ENCODE measurements at regions not wholly inside any gene's neighbourhood (a gene's known extent, or its start where the extent isn't known, plus 50 kb on each side); places are given as distances from the start of the nearest gene placed in this dataset.

DNA sequence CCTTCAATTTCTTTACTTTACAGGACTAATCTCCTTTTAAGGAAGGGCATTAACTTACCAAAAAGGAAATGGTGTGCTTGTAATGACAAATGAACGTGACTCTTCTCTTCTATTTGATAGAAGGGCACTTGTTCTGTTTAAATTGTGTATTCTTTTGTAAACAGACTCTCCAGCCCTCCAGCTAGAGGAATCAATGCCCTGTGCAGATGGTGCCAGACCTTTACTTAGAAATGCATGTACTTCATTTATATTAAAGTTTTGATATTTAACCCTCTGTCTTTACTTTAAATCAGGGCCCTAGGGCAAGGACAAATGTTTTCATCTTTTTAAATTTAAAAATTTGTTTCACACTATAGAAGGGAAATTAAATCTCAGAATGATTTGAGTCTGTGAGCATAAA, 355.1 kb downstream of the GBE1 start:
- Histone ChIP-seq H3K36me3 (ENCODE audit: control insufficient read depth, insufficient read depth, low read length) (no peaks in the 10 kb centered on the region), H3K4me3 (ENCODE audit: low read depth, low read length) (no peak overlapping the region), H3K4me1 (ENCODE audit: control insufficient read depth, insufficient read depth, low read length) (peaks cover 10% of the 10 kb centered on the region; the same call in 1 of the 2 replicates), H3K27me3 (ENCODE audit: control insufficient read depth, insufficient read depth, low read length) (no peaks in the 10 kb centered on the region), H3K9me3 (ENCODE audit: control insufficient read depth, insufficient read depth, low read length) (no peaks in the 10 kb centered on the region), H3K27ac (ENCODE audit: low read depth, low read length) (no peak overlapping the region), H3K9ac (ENCODE audit: low read depth, low read length) (no peak overlapping the region)

DNA sequence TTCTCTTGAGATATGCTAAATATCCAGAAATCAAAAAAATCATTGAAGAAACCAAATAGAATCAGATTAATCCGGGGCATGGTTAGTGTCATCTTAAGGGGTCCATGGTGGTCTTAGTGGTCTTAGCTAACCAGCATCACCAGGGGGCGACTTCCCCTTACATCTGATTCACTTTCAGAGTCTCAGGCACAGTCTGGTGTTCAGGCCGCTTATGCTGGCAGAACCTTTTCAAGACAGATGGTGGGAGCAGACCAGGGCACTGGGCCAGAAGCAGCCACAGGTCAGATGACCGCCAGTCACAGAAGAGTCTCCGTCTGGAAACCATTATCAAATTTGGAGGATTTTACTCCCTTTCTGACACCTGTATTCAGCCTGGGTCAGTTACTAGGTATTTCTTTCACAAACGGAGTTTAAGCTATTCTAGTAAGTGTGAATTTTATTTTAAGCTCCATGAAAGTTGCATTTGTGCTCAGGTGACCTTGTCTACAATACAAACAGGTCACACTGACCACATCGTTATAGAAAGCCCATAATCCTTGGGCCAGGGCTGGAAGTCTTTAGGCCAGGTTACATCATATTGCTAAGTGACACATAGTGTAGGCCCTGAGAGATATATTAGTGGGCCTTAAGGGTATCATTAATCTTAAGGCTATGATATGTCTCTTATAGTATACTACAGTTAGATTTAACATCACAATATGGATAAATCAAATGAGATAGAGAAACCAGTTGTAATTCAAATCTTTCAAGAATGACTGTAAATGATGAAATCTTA, 365.5 kb downstream of the GBE1 start:
- Histone ChIP-seq H3K4me1 (ENCODE audit: control insufficient read depth, insufficient read depth, low read length) (no peaks in the 10 kb centered on the region), H3K9me3 (ENCODE audit: control insufficient read depth, insufficient read depth, low read length) (no peaks in the 10 kb centered on the region), H3K9ac (ENCODE audit: low read depth, low read length) (no peak overlapping the region), H3K4me3 (ENCODE audit: low read depth, low read length) (no peak overlapping the region), H3K36me3 (ENCODE audit: control insufficient read depth, insufficient read depth, low read length) (no peaks in the 10 kb centered on the region), H3K27ac (ENCODE audit: low read depth, low read length) (no peak overlapping the region), H3K27me3 (ENCODE audit: control insufficient read depth, insufficient read depth, low read length) (no peaks in the 10 kb centered on the region)

DNA sequence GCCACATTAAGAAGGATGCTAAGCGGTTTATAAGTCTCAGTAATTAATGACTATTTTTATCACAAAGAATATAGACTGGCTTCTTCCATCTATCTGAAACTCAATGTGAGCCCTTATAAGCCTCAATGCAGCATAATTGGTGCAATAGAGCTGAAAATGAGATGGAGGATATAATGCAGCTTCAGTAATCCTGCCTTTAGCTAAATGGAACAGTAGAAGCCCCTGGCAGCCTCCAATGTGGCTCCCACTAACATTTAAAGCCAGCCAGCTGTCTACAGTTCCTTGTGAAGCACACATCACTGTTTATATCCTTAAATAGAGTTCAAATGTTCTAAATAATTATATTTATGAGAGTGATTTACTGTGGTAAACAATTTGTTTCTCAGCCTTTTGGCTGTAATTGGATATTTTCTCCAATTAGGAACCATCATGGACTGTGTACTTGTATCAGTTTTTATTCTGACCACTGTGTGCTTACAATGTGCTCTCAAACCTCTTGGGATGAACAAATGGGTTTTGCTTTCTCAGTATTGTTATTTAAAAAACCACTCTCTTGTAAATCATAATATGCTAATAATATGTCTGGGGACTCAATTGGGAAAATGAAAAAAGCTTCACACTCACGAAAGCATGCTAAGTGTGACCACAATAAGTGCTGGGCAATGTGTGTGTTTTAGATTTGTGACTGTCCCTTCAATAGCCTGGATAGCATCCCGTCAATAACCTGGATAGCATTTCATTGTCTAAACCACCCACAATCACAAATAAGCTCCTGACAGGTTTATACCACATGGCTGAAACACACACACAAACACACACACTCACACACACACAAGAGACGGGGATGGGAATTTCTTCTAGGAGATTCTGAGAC, 366.6 kb downstream of the GBE1 start:
- H3K36me3 ChIP-seq (ENCODE audit: control insufficient read depth, insufficient read depth, low read length): no peaks in the 10 kb centered on the region
- no peak overlapping the region for H3K4me3 ChIP-seq (ENCODE audit: low read depth, low read length)
- no peak overlapping the region for H3K27ac ChIP-seq (ENCODE audit: low read depth, low read length)

DNA sequence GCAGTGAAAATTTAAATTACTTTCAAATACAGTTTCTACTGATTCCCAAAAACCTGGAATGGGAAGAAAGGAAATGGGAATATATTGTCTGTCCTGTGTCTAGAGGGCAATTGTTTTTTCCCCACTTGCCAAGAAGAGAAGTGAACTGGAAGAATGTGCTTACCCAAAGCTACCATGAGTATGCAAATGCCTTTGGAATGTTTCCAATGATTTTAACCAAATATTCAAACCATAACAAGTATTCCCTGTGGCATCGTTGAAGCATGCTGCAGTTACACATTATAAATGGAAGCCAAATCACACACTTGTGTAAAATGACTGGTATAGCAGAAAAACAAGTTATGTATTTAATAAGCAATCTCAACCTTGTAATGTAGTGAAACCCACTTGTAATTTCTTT, 368.2 kb downstream of the GBE1 start:
- Histone ChIP-seq H3K27ac (ENCODE audit: low read depth, low read length) (no peak overlapping the region), H3K36me3 (ENCODE audit: control insufficient read depth, insufficient read depth, low read length) (no peaks in the 10 kb centered on the region), H3K27me3 (ENCODE audit: control insufficient read depth, insufficient read depth, low read length) (no peaks in the 10 kb centered on the region), H3K9me3 (ENCODE audit: control insufficient read depth, insufficient read depth, low read length) (no peaks in the 10 kb centered on the region), H3K4me3 (ENCODE audit: low read depth, low read length) (no peak overlapping the region), H3K9ac (ENCODE audit: low read depth, low read length) (no peak overlapping the region), H3K4me1 (ENCODE audit: control insufficient read depth, insufficient read depth, low read length) (no peaks in the 10 kb centered on the region)

More for the DNA sequence above, 366.6 kb downstream of the GBE1 start:
- no peaks in the 10 kb centered on the region for H3K4me1 ChIP-seq (ENCODE audit: control insufficient read depth, insufficient read depth, low read length)
- H3K9ac ChIP-seq (ENCODE audit: low read depth, low read length): no peak overlapping the region
- H3K27me3 ChIP-seq (ENCODE audit: control insufficient read depth, insufficient read depth, low read length): no peaks in the 10 kb centered on the region
- H3K9me3 ChIP-seq (ENCODE audit: control insufficient read depth, insufficient read depth, low read length): no peaks in the 10 kb centered on the region

DNA sequence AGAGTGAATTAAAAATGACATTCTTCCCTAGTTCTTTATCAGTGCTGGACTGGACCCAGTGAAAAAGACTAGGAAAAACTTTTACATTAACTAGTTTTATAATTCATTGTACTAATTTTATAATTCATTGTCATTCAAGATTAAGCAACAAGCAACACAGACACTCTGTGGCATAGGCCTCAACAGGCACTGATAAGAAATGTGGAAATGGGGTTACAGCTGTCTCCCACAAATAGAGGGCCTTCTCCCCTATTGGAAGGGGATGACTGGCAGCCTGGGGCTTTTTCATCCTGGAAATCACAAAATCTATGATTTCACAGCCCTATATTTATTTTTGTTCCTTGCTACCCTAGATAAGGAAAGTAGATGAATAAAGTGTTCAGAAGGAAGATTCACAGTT, 370.6 kb downstream of the GBE1 start:
- no peaks in the 10 kb centered on the region for H3K36me3 ChIP-seq (ENCODE audit: control insufficient read depth, insufficient read depth, low read length)

DNA sequence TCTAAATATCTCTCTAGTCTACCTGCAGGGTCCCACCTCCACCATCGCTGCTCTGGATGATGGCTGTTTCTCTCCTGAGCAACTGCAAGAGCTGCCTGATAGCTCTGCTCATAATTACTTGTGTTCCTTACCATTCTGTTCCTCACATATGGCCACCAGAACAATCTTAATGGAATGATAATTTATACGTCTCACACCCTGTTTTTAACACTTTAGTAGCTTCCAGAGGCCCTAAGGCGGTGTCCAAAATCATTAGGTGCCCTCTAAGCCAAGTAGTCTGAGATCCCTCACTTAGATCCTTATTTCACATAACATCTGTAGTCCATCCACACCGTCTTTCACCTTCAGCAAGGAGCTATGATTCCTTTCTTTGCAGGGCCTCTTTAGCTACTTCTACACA, 373.3 kb downstream of the GBE1 start:
- H3K4me3 ChIP-seq (ENCODE audit: low read depth, low read length): no peak overlapping the region
- H3K4me1 ChIP-seq (ENCODE audit: control insufficient read depth, insufficient read depth, low read length): peaks cover 5% of the 10 kb centered on the region; the same call in 1 of the 2 replicates
- H3K36me3 ChIP-seq (ENCODE audit: control insufficient read depth, insufficient read depth, low read length): no peaks in the 10 kb centered on the region
- H3K9ac ChIP-seq (ENCODE audit: low read depth, low read length): no peak overlapping the region
- no peak overlapping the region for H3K27ac ChIP-seq (ENCODE audit: low read depth, low read length)
- no peaks in the 10 kb centered on the region for H3K9me3 ChIP-seq (ENCODE audit: control insufficient read depth, insufficient read depth, low read length)
- H3K27me3 ChIP-seq (ENCODE audit: control insufficient read depth, insufficient read depth, low read length): no peaks in the 10 kb centered on the region

More for the DNA sequence above, 370.6 kb downstream of the GBE1 start:
- no peak overlapping the region for H3K27ac ChIP-seq (ENCODE audit: low read depth, low read length)
- H3K4me1 ChIP-seq (ENCODE audit: control insufficient read depth, insufficient read depth, low read length): peaks cover 5% of the 10 kb centered on the region; the same call in 1 of the 2 replicates
- no peaks in the 10 kb centered on the region for H3K9me3 ChIP-seq (ENCODE audit: control insufficient read depth, insufficient read depth, low read length)
- no peaks in the 10 kb centered on the region for H3K27me3 ChIP-seq (ENCODE audit: control insufficient read depth, insufficient read depth, low read length)
- no peak overlapping the region for H3K4me3 ChIP-seq (ENCODE audit: low read depth, low read length)
- no peak overlapping the region for H3K9ac ChIP-seq (ENCODE audit: low read depth, low read length)

DNA sequence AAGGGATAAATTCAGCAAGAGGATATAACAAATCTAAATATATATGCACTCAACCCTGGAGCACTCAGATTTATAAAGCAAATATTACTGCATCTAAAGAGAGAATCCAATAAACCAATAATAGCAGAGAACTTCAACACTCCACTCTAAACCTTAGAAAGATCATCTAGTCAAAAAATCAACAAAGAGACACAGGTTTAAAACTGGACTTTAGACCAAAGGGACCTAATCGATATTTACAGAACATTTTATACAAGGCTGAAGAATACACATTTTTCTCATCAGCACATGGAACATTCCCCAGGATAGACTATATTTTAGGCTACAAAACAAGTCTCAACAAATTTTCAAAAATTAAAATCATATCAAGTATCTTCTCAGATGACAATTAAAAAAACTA, 379.0 kb downstream of the GBE1 start:
- Histone ChIP-seq H3K27ac (ENCODE audit: low read depth, low read length) (no peak overlapping the region), H3K36me3 (ENCODE audit: control insufficient read depth, insufficient read depth, low read length) (no peaks in the 10 kb centered on the region), H3K27me3 (ENCODE audit: control insufficient read depth, insufficient read depth, low read length) (no peaks in the 10 kb centered on the region), H3K9ac (ENCODE audit: low read depth, low read length) (no peak overlapping the region), H3K4me3 (ENCODE audit: low read depth, low read length) (no peak overlapping the region), H3K9me3 (ENCODE audit: control insufficient read depth, insufficient read depth, low read length) (no peaks in the 10 kb centered on the region), H3K4me1 (ENCODE audit: control insufficient read depth, insufficient read depth, low read length) (peaks cover 5% of the 10 kb centered on the region; the same call in 1 of the 2 replicates)

DNA sequence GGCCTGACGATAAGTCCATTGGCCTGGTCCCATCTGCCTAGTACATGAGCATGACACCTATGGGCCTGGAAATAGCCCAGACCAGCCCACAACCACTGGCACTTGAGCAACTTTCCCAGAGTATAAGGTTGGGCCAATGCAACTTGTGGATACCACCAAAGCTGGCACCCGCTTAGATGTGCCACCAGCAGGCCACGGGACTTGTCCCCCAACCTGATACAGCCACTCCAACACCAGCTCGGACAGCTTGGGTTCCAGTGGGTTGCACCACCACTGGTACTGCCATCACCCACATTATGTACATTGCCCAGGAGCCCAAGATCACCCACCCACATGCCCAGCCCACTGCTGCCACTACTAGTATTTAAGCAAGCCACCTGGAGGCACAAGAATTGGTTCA, 381.2 kb downstream of the GBE1 start:
- H3K4me1 ChIP-seq (ENCODE audit: control insufficient read depth, insufficient read depth, low read length): 0 out of 2 replicates have a peak, but pooled peaks cover 2% of the 10 kb centered on the region

DNA sequence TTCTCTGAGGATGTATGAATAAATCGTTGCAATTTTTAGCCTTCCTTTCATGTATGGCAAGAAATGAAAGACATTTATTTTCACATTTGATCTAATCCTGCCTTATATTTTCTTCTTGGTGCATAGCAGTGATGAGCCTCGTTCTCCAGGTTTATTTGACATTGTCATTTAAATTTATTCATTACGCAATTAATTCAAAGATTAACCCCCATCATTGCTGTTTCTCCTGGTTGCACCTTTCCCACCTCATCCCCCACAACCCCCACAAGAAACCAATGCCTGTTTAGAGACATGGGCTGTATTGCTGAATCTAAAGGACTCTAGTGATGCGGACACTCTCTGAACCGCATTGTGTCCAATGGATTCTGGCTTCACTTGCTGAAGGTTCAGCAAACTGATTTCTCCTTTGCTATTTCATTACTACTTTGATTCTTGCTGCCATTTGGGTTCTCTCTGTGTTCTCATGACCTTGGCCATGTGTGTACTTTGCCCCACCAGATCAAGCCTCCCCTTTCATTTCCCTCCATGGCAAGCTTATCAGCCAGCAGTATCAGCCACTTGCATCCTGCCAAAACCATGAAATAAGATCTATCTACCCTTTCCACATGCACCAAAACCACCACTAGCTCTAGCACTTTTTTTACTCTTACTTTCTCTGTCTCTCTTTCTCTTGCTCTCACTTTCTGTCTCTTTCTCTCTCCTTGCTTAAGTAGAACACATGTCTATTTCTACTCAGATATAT, 382.7 kb downstream of the GBE1 start:
- Histone ChIP-seq H3K4me1 (ENCODE audit: control insufficient read depth, insufficient read depth, low read length) (0 out of 2 replicates have a peak, but pooled peaks cover 5% of the 10 kb centered on the region), H3K27me3 (ENCODE audit: control insufficient read depth, insufficient read depth, low read length) (no peaks in the 10 kb centered on the region), H3K36me3 (ENCODE audit: control insufficient read depth, insufficient read depth, low read length) (no peaks in the 10 kb centered on the region), H3K4me3 (ENCODE audit: low read depth, low read length) (no peak overlapping the region), H3K27ac (ENCODE audit: low read depth, low read length) (no peak overlapping the region), H3K9me3 (ENCODE audit: control insufficient read depth, insufficient read depth, low read length) (no peaks in the 10 kb centered on the region), H3K9ac (ENCODE audit: low read depth, low read length) (no peak overlapping the region)

More for the DNA sequence above, 381.2 kb downstream of the GBE1 start:
- Histone ChIP-seq H3K9ac (ENCODE audit: low read depth, low read length) (no peak overlapping the region), H3K4me3 (ENCODE audit: low read depth, low read length) (no peak overlapping the region), H3K9me3 (ENCODE audit: control insufficient read depth, insufficient read depth, low read length) (no peaks in the 10 kb centered on the region), H3K27ac (ENCODE audit: low read depth, low read length) (no peak overlapping the region), H3K36me3 (ENCODE audit: control insufficient read depth, insufficient read depth, low read length) (no peaks in the 10 kb centered on the region), H3K27me3 (ENCODE audit: control insufficient read depth, insufficient read depth, low read length) (no peaks in the 10 kb centered on the region)

DNA sequence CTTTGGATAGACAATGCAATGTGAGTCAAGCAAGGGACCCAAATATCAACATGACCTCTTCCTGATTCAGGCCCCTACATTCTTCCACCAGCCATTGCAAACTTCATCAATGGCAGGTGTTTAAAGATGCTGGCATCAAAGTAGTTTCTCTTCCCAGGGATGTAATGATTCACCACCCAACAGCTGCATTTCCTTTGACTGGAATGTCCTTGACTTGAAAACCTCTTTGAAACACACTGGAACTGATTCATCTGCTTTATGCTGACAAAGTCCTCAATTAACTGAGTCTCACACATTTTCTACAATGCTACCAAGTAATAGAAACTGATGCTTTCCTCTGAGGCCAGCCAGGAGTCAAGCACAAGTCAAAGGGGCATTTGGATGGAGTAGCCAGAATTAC, 385.5 kb downstream of the GBE1 start:
- Histone ChIP-seq H3K9me3 (ENCODE audit: control insufficient read depth, insufficient read depth, low read length) (no peaks in the 10 kb centered on the region), H3K36me3 (ENCODE audit: control insufficient read depth, insufficient read depth, low read length) (no peaks in the 10 kb centered on the region), H3K4me3 (ENCODE audit: low read depth, low read length) (no peak overlapping the region), H3K4me1 (ENCODE audit: control insufficient read depth, insufficient read depth, low read length) (0 out of 2 replicates have a peak, but pooled peaks cover 5% of the 10 kb centered on the region), H3K9ac (ENCODE audit: low read depth, low read length) (no peak overlapping the region), H3K27me3 (ENCODE audit: control insufficient read depth, insufficient read depth, low read length) (no peaks in the 10 kb centered on the region), H3K27ac (ENCODE audit: low read depth, low read length) (no peak overlapping the region)
